ENCODE measurements at regions not wholly inside any gene's neighbourhood (a gene's known extent, or its start where the extent isn't known, plus 50 kb on each side); places are given as distances from the start of the nearest gene placed in this dataset.
A peak's percentile ranks its signal among the peaks of the same experiment; 100 is the strongest.

DNA sequence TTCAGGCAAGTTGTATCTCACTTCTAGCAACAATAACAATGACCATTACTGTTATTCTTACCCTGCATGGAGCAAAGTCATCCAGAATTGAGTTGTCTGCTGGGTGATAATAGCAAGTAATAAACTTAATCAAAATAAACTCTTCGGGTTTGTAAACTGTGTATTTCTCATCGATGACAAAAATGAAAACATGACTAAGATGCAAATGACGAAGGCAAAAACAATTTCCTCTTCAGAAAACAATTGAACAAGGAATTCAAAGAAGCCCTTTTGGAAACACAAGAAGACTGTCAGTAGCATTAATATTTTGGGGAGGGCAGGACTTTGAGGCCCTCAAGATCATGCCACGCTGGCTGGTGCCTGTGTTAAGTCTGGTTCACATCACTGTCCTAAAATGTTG lies 232.0 kb downstream of the BTG1 start:
- Mint-ChIP-seq H3K27ac (ENCODE audit: unreplicated experiment) (no peak overlapping the region), H3K36me3 (ENCODE audit: low read depth, unreplicated experiment) (no peaks in the 10 kb centered on the region), H3K4me1 (ENCODE audit: low read depth, unreplicated experiment) (no peaks in the 10 kb centered on the region), H3K4me3 (ENCODE audit: unreplicated experiment) (no peak overlapping the region), H3K27me3 (ENCODE audit: low read depth, unreplicated experiment) (no peaks in the 10 kb centered on the region), H3K9me3 (ENCODE audit: unreplicated experiment) (no peaks in the 10 kb centered on the region)
- Histone ChIP-seq H3K36me3 (ENCODE audit: insufficient read depth, low read length) (no peaks in the 10 kb centered on the region), H2AFZ (ENCODE audit: low read depth, low read length) (no peak overlapping the region), H3K9me3 (ENCODE audit: insufficient read depth, low read depth, low read length) (no peaks in the 10 kb centered on the region), H3K79me2 (ENCODE audit: insufficient read depth, low read length) (no peaks in the 10 kb centered on the region), H3K4me1 (ENCODE audit: insufficient read depth, low read length) (no peaks in the 10 kb centered on the region), H3K27me3 (ENCODE audit: insufficient read depth, low read length) (no peaks in the 10 kb centered on the region), H3K27ac (ENCODE audit: low read depth, low read length) (no peak overlapping the region), H3K9ac (ENCODE audit: low read length) (no peak overlapping the region), H3K4me3 (ENCODE audit: insufficient read depth, low read depth, low read length) (no peak overlapping the region), H4K20me1 (ENCODE audit: insufficient read depth, low read length) (no peaks in the 10 kb centered on the region), H3K4me2 (ENCODE audit: low read length) (peak overlapping the region; percentile 4)
- DNase-seq (ENCODE audit: low read depth) = no peak
- FAIRE-seq = no peak
- no peak for TF ChIP-seq EZH2 (IDR thresholded peaks at IDR 0.05; ENCODE audit: insufficient read depth, low read length)
- TF ChIP-seq, protein P1, sequence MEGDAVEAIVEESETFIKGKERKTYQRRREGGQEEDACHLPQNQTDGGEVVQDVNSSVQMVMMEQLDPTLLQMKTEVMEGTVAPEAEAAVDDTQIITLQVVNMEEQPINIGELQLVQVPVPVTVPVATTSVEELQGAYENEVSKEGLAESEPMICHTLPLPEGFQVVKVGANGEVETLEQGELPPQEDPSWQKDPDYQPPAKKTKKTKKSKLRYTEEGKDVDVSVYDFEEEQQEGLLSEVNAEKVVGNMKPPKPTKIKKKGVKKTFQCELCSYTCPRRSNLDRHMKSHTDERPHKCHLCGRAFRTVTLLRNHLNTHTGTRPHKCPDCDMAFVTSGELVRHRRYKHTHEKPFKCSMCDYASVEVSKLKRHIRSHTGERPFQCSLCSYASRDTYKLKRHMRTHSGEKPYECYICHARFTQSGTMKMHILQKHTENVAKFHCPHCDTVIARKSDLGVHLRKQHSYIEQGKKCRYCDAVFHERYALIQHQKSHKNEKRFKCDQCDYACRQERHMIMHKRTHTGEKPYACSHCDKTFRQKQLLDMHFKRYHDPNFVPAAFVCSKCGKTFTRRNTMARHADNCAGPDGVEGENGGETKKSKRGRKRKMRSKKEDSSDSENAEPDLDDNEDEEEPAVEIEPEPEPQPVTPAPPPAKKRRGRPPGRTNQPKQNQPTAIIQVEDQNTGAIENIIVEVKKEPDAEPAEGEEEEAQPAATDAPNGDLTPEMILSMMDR (IDR thresholded peaks at IDR 0.05; ENCODE audit: insufficient read depth, low read depth, low read length) = no peak

DNA sequence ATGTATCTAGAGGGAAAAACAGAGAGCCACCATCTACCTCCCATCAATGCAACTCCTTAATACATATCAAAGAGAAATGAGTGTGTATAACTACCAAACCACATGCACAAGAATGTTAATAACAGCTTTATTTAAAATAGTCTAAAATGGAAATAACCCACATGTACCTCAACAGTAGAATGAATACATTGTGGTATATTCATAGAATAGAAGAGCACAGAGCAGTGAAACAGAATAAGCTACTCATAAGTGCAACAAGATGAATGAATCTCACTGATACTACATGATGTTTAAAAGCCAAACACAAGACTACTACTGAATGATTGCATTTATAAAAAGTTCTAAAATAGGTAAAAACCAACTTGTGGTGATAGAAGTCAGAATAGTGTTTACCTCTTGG lies 232.5 kb downstream of the BTG1 start:
- DNase-seq (ENCODE audit: low read depth) (no peak), FAIRE-seq (no peak)
- H3K27me3 Mint-ChIP-seq (ENCODE audit: low read depth, unreplicated experiment) = no peaks in the 10 kb centered on the region
- no peak overlapping the region for H3K4me3 ChIP-seq (ENCODE audit: insufficient read depth, low read depth, low read length)
- H3K36me3 Mint-ChIP-seq (ENCODE audit: low read depth, unreplicated experiment) = no peaks in the 10 kb centered on the region
- no peak overlapping the region for H3K27ac Mint-ChIP-seq (ENCODE audit: unreplicated experiment)
- no peaks in the 10 kb centered on the region for H3K4me1 Mint-ChIP-seq (ENCODE audit: low read depth, unreplicated experiment)
- no peaks in the 10 kb centered on the region for H3K36me3 ChIP-seq (ENCODE audit: insufficient read depth, low read length)
- no peak overlapping the region for H3K9ac ChIP-seq (ENCODE audit: low read length)
- TF ChIP-seq, protein P1 (IDR thresholded peaks at IDR 0.05; ENCODE audit: insufficient read depth, low read depth, low read length) = no peak
- TF ChIP-seq EZH2 (IDR thresholded peaks at IDR 0.05; ENCODE audit: insufficient read depth, low read length) = no peak
- H3K4me1 ChIP-seq (ENCODE audit: insufficient read depth, low read length) = no peaks in the 10 kb centered on the region
- H3K9me3 Mint-ChIP-seq (ENCODE audit: unreplicated experiment) = no peaks in the 10 kb centered on the region
- no peaks in the 10 kb centered on the region for H3K27me3 ChIP-seq (ENCODE audit: insufficient read depth, low read length)
- no peak overlapping the region for H3K27ac ChIP-seq (ENCODE audit: low read depth, low read length)
- no peak overlapping the region for H3K4me3 Mint-ChIP-seq (ENCODE audit: unreplicated experiment)
- no peak overlapping the region for H2AFZ ChIP-seq (ENCODE audit: low read depth, low read length)
- H4K20me1 ChIP-seq (ENCODE audit: insufficient read depth, low read length) = no peaks in the 10 kb centered on the region
- no peaks in the 10 kb centered on the region for H3K79me2 ChIP-seq (ENCODE audit: insufficient read depth, low read length)
- H3K9me3 ChIP-seq (ENCODE audit: insufficient read depth, low read depth, low read length) = no peaks in the 10 kb centered on the region
- H3K4me2 ChIP-seq (ENCODE audit: low read length) = no peak overlapping the region

DNA sequence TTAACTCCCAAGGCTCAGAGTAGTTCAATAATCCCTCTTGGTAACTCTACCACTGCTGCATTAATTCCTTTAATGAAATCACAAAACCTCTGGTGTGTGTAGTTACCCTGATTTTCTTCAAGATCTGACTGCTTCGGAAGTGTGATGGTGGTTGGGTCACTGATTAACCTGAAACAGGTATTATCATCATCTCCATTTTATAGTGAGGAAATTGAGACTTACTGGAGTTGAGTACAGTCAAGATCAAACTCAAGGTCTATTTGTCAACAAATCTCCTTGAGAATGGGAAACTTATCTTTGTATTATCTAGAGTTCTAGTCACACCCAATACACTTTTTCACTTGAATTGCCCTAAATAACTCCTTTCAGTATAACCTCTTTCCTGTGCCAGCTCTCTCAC lies 233.5 kb downstream of the BTG1 start:
- H3K27me3 Mint-ChIP-seq (ENCODE audit: low read depth, unreplicated experiment) = no peaks in the 10 kb centered on the region
- H3K9me3 Mint-ChIP-seq (ENCODE audit: unreplicated experiment) = no peaks in the 10 kb centered on the region
- FAIRE-seq (no peak), DNase-seq (ENCODE audit: low read depth) (no peak)
- Histone ChIP-seq H3K4me2 (ENCODE audit: low read length) (no peak overlapping the region), H3K79me2 (ENCODE audit: insufficient read depth, low read length) (no peaks in the 10 kb centered on the region), H4K20me1 (ENCODE audit: insufficient read depth, low read length) (no peaks in the 10 kb centered on the region), H3K9ac (ENCODE audit: low read length) (no peak overlapping the region), H3K27me3 (ENCODE audit: insufficient read depth, low read length) (no peaks in the 10 kb centered on the region), H3K9me3 (ENCODE audit: insufficient read depth, low read depth, low read length) (no peaks in the 10 kb centered on the region), H3K4me3 (ENCODE audit: insufficient read depth, low read depth, low read length) (no peak overlapping the region), H3K4me1 (ENCODE audit: insufficient read depth, low read length) (no peaks in the 10 kb centered on the region), H3K36me3 (ENCODE audit: insufficient read depth, low read length) (no peaks in the 10 kb centered on the region), H3K27ac (ENCODE audit: low read depth, low read length) (no peak overlapping the region), H2AFZ (ENCODE audit: low read depth, low read length) (no peak overlapping the region)
- H3K4me1 Mint-ChIP-seq (ENCODE audit: low read depth, unreplicated experiment) = no peaks in the 10 kb centered on the region
- no peak for TF ChIP-seq EZH2 (IDR thresholded peaks at IDR 0.05; ENCODE audit: insufficient read depth, low read length)
- TF ChIP-seq, protein P1 (IDR thresholded peaks at IDR 0.05; ENCODE audit: insufficient read depth, low read depth, low read length) = no peak
- no peak overlapping the region for H3K27ac Mint-ChIP-seq (ENCODE audit: unreplicated experiment)
- H3K4me3 Mint-ChIP-seq (ENCODE audit: unreplicated experiment) = no peak overlapping the region
- no peaks in the 10 kb centered on the region for H3K36me3 Mint-ChIP-seq (ENCODE audit: low read depth, unreplicated experiment)
